ENCODE measurements at regions not wholly inside any gene's neighbourhood (a gene's known extent, or its start where the extent isn't known, plus 50 kb on each side); places are given as distances from the start of the nearest gene placed in this dataset.

GRCh38 chr22:27378311-27378800 is 423.2 kb downstream of the MN1 start:
- no peak for DNase-seq

- DNase-seq, result no peak
These were observed 422.6 kb downstream of the MN1 start for GRCh38 chr22:27378995-27379394.

- DNase-seq, result no peak
These were observed 420.7 kb downstream of the MN1 start for GRCh38 chr22:27380855-27381254.

- no peak for DNase-seq
These were observed 420.0 kb downstream of the MN1 start for GRCh38 chr22:27381552-27381951.

- no peak for DNase-seq
These were observed 419.4 kb downstream of the MN1 start for GRCh38 chr22:27381960-27382742.

- DNase-seq, result no peak
These were observed 418.6 kb downstream of the MN1 start for GRCh38 chr22:27382947-27383346.

GRCh38 chr22:27383896-27384295 is 417.7 kb downstream of the MN1 start:
- DNase-seq, result no peak

GRCh38 chr22:27385261-27385998 is 416.1 kb downstream of the MN1 start:
- no peak for DNase-seq

- DNase-seq, result no peak
These were observed 415.4 kb downstream of the MN1 start for GRCh38 chr22:27386186-27386585.

- DNase-seq, result no peak
These were observed 414.0 kb downstream of the MN1 start for GRCh38 chr22:27387561-27387960.

- no peak for DNase-seq
These were observed 413.4 kb downstream of the MN1 start for GRCh38 chr22:27388090-27388600.

GRCh38 chr22:27389727-27390075 is 411.9 kb downstream of the MN1 start:
- DNase-seq, result no peak

GRCh38 chr22:27391092-27391770 is 410.3 kb downstream of the MN1 start:
- DNase-seq, result no peak

- DNase-seq, result no peak
These were observed 408.2 kb downstream of the MN1 start for GRCh38 chr22:27393371-27393770.

- DNase-seq, result no peak
These were observed 406.7 kb downstream of the MN1 start for GRCh38 chr22:27394806-27395404.

- DNase-seq, result no peak
These were observed 404.3 kb downstream of the MN1 start for GRCh38 chr22:27397036-27397953.

GRCh38 chr22:27397954-27398342 is 403.6 kb downstream of the MN1 start:
- no peak for DNase-seq

GRCh38 chr22:27399161-27399560 is 402.4 kb downstream of the MN1 start:
- DNase-seq, result no peak

- DNase-seq, result no peak
These were observed 400.7 kb downstream of the MN1 start for GRCh38 chr22:27400811-27401210.

- DNase-seq, result no peak
These were observed 400.2 kb downstream of the MN1 start for GRCh38 chr22:27401321-27401720.

- DNase-seq, result no peak
These were observed 397.1 kb downstream of the MN1 start for GRCh38 chr22:27404441-27404840.
